Spleen (tissue), 7 donors: ENCODE measurements at regions not wholly inside any gene's neighbourhood (a gene's known extent, or its start where the extent isn't known, plus 50 kb on each side); places are given as distances from the start of the nearest gene placed in this dataset.

Source experiments
- CTCF ChIP-seq, 11 experiments: fragments of 200-600 bp in 7 of 11; fragments of 450-650 bp in 4 of 11; sonication (generic) in 4 of 11; IDR thresholded peaks in 8 of 11; conservative IDR thresholded peaks in 3 of 11; 1 replicate in 7 of 11; 2 replicates in 4 of 11; pipeline versions ENCODE4 v1.4.0 to v1.8.0; 2016 to 2021; ENCODE audit warnings: antibody characterized with exemption in 11 of 11, inconsistent platforms in 4 of 11, mild to moderate bottlenecking in 1 of 11
- POLR2A ChIP-seq, 3 donors: fragments of 450-650 bp; IDR thresholded peaks; one replicate each; pipeline ENCODE4 v1.5.1; 2017; ENCODE audit warnings: antibody characterized with exemption in 3 of 3, mild to moderate bottlenecking in 1 of 3
- POLR2AphosphoS5 ChIP-seq, 3 donors: sonication (generic); formaldehyde crosslinking; IDR thresholded peaks; one replicate each; pipeline ENCODE4 v1.5.1; 2017; ENCODE audit warnings: antibody characterized with exemption in 3 of 3
- donor health status: DM: no; HTN: no; CAD: no; lungs with moderate emphysema.
- donor health status: DM: no; HTN: no; CAD: no.
- donor health status: DM: no; HTN: no; CAD: no.

DNA sequence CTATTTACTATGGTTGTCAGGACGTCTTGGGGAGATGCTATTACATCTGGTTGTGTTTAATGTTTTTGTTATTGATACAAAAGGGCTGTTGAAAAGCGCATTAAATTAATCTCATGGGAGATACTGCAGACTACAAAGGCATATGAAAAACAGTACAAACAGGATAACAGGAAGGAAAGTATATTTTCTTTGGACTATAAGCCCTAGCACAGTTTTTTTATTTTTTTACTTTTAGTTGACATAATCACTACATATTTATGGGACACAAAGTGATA lies 341.3 kb downstream of the ARL4A start:
- TF ChIP-seq CTCF (IDR thresholded peaks at IDR 0.05 in 8 of 11, conservative IDR thresholded peaks at IDR 0.05 in 3 of 11): no peak
- no peak for TF ChIP-seq POLR2AphosphoS5 (IDR thresholded peaks at IDR 0.05)
- TF ChIP-seq POLR2A (IDR thresholded peaks at IDR 0.05): no peak
